ENCODE measurements at regions not wholly inside any gene's neighbourhood (a gene's known extent, or its start where the extent isn't known, plus 50 kb on each side); places are given as distances from the start of the nearest gene placed in this dataset.

DNA sequence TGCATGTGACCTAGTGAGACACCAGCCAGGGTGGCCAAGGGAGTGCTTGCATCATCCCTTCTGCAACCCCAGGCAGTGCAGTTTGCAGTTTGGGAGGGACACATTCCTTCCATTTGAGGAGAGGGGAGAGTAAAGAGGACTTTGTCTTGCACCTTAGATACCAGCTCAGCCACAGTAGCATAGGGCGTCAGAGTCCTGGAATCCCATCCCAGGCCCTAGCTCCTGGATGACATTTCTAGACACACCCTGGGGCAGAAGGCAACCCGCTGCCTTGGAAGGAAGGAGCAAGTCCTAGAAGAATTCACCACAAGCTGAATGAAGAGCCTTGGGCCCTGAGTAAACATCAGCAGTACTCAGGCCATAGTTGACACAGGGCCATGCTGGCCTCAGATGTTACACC, 680.4 kb upstream of the IMPG1 start:
- TF ChIP-seq NFE2 (CRISPR knock-in tag; IDR thresholded peaks at IDR 0.05) (no peak), CTCF (CRISPR knock-in tag; IDR thresholded peaks at IDR 0.05) (no peak), ZNF251 (CRISPR knock-in tag; IDR thresholded peaks at IDR 0.05) (no peak), CBX2 (IDR thresholded peaks at IDR 0.05; ENCODE audit: low read depth, low read length) (no peak), CBX2 (CRISPR knock-in tag; IDR thresholded peaks at IDR 0.05; ENCODE audit: low read depth) (no peak), TCF7L2 (IDR thresholded peaks at IDR 0.05; ENCODE audit: low read depth, low read length) (no peak), ZFP82 (CRISPR knock-in tag; IDR thresholded peaks at IDR 0.05; ENCODE audit: borderline replicate concordance) (no peak), MAX (IDR thresholded peaks at IDR 0.05) (no peak), TIGD3 (CRISPR knock-in tag; IDR thresholded peaks at IDR 0.05; ENCODE audit: borderline replicate concordance) (no peak), ATF3 (CRISPR knock-in tag; IDR thresholded peaks at IDR 0.05) (no peak), FOXK1 (CRISPR knock-in tag; IDR thresholded peaks at IDR 0.05; ENCODE audit: borderline replicate concordance, low read depth) (no peak), EZH2 (conservative IDR thresholded peaks at IDR 0.05; ENCODE audit: low read depth, low read length) (no peak)
- TF ChIP-seq, protein P1, sequence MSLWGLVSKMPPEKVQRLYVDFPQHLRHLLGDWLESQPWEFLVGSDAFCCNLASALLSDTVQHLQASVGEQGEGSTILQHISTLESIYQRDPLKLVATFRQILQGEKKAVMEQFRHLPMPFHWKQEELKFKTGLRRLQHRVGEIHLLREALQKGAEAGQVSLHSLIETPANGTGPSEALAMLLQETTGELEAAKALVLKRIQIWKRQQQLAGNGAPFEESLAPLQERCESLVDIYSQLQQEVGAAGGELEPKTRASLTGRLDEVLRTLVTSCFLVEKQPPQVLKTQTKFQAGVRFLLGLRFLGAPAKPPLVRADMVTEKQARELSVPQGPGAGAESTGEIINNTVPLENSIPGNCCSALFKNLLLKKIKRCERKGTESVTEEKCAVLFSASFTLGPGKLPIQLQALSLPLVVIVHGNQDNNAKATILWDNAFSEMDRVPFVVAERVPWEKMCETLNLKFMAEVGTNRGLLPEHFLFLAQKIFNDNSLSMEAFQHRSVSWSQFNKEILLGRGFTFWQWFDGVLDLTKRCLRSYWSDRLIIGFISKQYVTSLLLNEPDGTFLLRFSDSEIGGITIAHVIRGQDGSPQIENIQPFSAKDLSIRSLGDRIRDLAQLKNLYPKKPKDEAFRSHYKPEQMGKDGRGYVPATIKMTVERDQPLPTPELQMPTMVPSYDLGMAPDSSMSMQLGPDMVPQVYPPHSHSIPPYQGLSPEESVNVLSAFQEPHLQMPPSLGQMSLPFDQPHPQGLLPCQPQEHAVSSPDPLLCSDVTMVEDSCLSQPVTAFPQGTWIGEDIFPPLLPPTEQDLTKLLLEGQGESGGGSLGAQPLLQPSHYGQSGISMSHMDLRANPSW (CRISPR knock-in tag; IDR thresholded peaks at IDR 0.05; ENCODE audit: borderline replicate concordance): no peak
- TF ChIP-seq, protein P2, sequence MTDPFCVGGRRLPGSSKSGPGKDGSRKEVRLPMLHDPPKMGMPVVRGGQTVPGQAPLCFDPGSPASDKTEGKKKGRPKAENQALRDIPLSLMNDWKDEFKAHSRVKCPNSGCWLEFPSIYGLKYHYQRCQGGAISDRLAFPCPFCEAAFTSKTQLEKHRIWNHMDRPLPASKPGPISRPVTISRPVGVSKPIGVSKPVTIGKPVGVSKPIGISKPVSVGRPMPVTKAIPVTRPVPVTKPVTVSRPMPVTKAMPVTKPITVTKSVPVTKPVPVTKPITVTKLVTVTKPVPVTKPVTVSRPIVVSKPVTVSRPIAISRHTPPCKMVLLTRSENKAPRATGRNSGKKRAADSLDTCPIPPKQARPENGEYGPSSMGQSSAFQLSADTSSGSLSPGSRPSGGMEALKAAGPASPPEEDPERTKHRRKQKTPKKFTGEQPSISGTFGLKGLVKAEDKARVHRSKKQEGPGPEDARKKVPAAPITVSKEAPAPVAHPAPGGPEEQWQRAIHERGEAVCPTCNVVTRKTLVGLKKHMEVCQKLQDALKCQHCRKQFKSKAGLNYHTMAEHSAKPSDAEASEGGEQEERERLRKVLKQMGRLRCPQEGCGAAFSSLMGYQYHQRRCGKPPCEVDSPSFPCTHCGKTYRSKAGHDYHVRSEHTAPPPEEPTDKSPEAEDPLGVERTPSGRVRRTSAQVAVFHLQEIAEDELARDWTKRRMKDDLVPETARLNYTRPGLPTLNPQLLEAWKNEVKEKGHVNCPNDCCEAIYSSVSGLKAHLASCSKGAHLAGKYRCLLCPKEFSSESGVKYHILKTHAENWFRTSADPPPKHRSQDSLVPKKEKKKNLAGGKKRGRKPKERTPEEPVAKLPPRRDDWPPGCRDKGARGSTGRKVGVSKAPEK (CRISPR knock-in tag; IDR thresholded peaks at IDR 0.05; ENCODE audit: borderline replicate concordance): no peak
- TF ChIP-seq, protein P3, sequence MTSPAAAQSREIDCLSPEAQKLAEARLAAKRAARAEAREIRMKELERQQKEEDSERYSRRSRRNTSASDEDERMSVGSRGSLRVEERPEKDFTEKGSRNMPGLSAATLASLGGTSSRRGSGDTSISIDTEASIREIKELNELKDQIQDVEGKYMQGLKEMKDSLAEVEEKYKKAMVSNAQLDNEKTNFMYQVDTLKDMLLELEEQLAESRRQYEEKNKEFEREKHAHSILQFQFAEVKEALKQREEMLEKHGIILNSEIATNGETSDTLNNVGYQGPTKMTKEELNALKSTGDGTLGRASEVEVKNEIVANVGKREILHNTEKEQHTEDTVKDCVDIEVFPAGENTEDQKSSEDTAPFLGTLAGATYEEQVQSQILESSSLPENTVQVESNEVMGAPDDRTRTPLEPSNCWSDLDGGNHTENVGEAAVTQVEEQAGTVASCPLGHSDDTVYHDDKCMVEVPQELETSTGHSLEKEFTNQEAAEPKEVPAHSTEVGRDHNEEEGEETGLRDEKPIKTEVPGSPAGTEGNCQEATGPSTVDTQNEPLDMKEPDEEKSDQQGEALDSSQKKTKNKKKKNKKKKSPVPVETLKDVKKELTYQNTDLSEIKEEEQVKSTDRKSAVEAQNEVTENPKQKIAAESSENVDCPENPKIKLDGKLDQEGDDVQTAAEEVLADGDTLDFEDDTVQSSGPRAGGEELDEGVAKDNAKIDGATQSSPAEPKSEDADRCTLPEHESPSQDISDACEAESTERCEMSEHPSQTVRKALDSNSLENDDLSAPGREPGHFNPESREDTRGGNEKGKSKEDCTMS (CRISPR knock-in tag; conservative IDR thresholded peaks at IDR 0.05): no peak

Measured in HepG2 (cell line).